Esophagus squamous epithelium (tissue), 4 donors: ENCODE measurements at regions not wholly inside any gene's neighbourhood (a gene's known extent, or its start where the extent isn't known, plus 50 kb on each side); places are given as distances from the start of the nearest gene placed in this dataset.

Experiments
- CTCF ChIP-seq, 6 experiments: fragments of 450-650 bp in 4 of 6; fragments of 200-600 bp in 2 of 6; sonication (generic) in 2 of 6; IDR thresholded peaks; one replicate each; pipeline ENCODE4 v1.5.1; 2016 to 2019; ENCODE audit warnings: antibody characterized with exemption in 6 of 6, mild to moderate bottlenecking in 4 of 6, moderate library complexity in 4 of 6
- POLR2A ChIP-seq, 4 donors: fragments of 450-650 bp; IDR thresholded peaks; one replicate each; pipeline ENCODE4 v1.6.1; 2017; ENCODE audit warnings: antibody characterized with exemption in 4 of 4, mild to moderate bottlenecking in 4 of 4, moderate library complexity in 3 of 4

GRCh38 chr12:19006626-19007137 lies 122.9 kb upstream of the PLEKHA5 start:
- TF ChIP-seq POLR2A (IDR thresholded peaks at IDR 0.05) = no peak
- TF ChIP-seq CTCF (IDR thresholded peaks at IDR 0.05) = no peak
